ENCODE measurements at regions not wholly inside any gene's neighbourhood (a gene's known extent, or its start where the extent isn't known, plus 50 kb on each side); places are given as distances from the start of the nearest gene placed in this dataset.

- no peak for DNase-seq
Measured at GRCh38 chr2:37868866-37869265, 56.2 kb upstream of the RMDN2 start.

- DNase-seq = no peak
Measured at GRCh38 chr2:37869304-37869703, 55.8 kb upstream of the RMDN2 start.

- DNase-seq = no peak
Measured at GRCh38 chr2:37869771-37870170, 55.3 kb upstream of the RMDN2 start.

GRCh38 chr2:37870829-37871228, 54.3 kb upstream of the RMDN2 start:
- no peak for DNase-seq

GRCh38 chr2:37871456-37872191, 53.5 kb upstream of the RMDN2 start:
- DNase-seq = no peak

GRCh38 chr2:37872192-37872750, 52.8 kb upstream of the RMDN2 start:
- DNase-seq = no peak

- DNase-seq = no peak
Measured at GRCh38 chr2:37873229-37873628, 51.9 kb upstream of the RMDN2 start.

GRCh38 chr2:37873749-37874330, 51.2 kb upstream of the RMDN2 start:
- DNase-seq = no peak

GRCh38 chr2:37874470-37874869, 50.6 kb upstream of the RMDN2 start:
- no peak for DNase-seq

Data from activated CD4-positive, alpha-beta T cell treated with anti-CD3 and anti-CD28 coated beads for 48 hours (primary cell).